Esophagus (tissue), 2 donors: ENCODE measurements at regions not wholly inside any gene's neighbourhood (a gene's known extent, or its start where the extent isn't known, plus 50 kb on each side); places are given as distances from the start of the nearest gene placed in this dataset.

ENCODE experiments used
- H3K27ac ChIP-seq, 2 donors: one replicate each; pipeline ENCODE4 v1.5.1; 2013; ENCODE audit warnings: low read depth in 2 of 2, mild to moderate bottlenecking in 2 of 2, inconsistent platforms in 1 of 2, low read length in 1 of 2, moderate library complexity in 1 of 2
- H3K27me3 ChIP-seq, 2 donors: one replicate each; pipeline ENCODE4 v1.6.1; 2013; ENCODE audit warnings: low read length in 2 of 2, control low read depth in 1 of 2, mild to moderate bottlenecking in 1 of 2; ENCODE audit not compliant: insufficient read depth in 2 of 2, control insufficient read depth in 1 of 2
- H3K36me3 ChIP-seq, 2 donors: one replicate each; pipeline ENCODE4 v1.6.1; 2013; ENCODE audit warnings: low read length in 1 of 2; ENCODE audit not compliant: control insufficient read depth in 2 of 2, insufficient read depth in 2 of 2
- H3K4me1 ChIP-seq, 2 donors: one replicate each; pipeline ENCODE4 v1.6.1; 2013; ENCODE audit warnings: low read length in 1 of 2; ENCODE audit not compliant: control insufficient read depth in 2 of 2, insufficient read depth in 2 of 2
- H3K4me3 ChIP-seq, 2 donors: one replicate each; pipeline ENCODE4 v1.5.1; 2013; ENCODE audit warnings: low read length in 2 of 2, mild to moderate bottlenecking in 2 of 2, low read depth in 1 of 2, moderate library complexity in 1 of 2
- H3K9me3 ChIP-seq, 2 donors: one replicate each; pipeline ENCODE4 v1.6.1; 2013; ENCODE audit warnings: mild to moderate bottlenecking in 2 of 2, low read depth in 1 of 2, low read length in 1 of 2, moderate library complexity in 1 of 2; ENCODE audit not compliant: control insufficient read depth in 2 of 2, insufficient read depth in 1 of 2
- WGBS, 2 donors: extraction: QIAGEN DNeasy Blood & Tissue Kit; methylation state at CpG; one replicate each; pipeline ENCODE4 v1.1.7; 2013; 5-methylcytosine and 5-hydroxymethylcytosine counted together
- donor health status: healthy with polysubstance abuse.
- donor health status: Bipolar disorder and iron deficiency.

GRCh38 chr10:33952692-33953360, 618.4 kb upstream of the NRP1 start:
- Histone ChIP-seq H3K27ac (no peak overlapping the region), H3K9me3 (no peaks in the 10 kb centered on the region), H3K4me1 (no peaks in the 10 kb centered on the region), H3K4me3 (no peak overlapping the region), H3K27me3 (no peaks in the 10 kb centered on the region), H3K36me3 (no peaks in the 10 kb centered on the region)
- 91 to 92% methylated on average over 8 of the region's 8 CpGs for WGBS, 2 donors

GRCh38 chr10:33950206-33950605, 615.7 kb upstream of the NRP1 start:
- H3K4me3 ChIP-seq: no peak overlapping the region
- no peaks in the 10 kb centered on the region for H3K27me3 ChIP-seq
- 91% methylated on average over 1 of the region's 1 CpG for WGBS, 2 donors
- H3K36me3 ChIP-seq: no peaks in the 10 kb centered on the region
- no peaks in the 10 kb centered on the region for H3K9me3 ChIP-seq
- no peak overlapping the region for H3K27ac ChIP-seq
- no peaks in the 10 kb centered on the region for H3K4me1 ChIP-seq

- H3K27me3 ChIP-seq: no peaks in the 10 kb centered on the region
- no peaks in the 10 kb centered on the region for H3K4me1 ChIP-seq
- no peak overlapping the region for H3K27ac ChIP-seq
- no peaks in the 10 kb centered on the region for H3K9me3 ChIP-seq
- H3K36me3 ChIP-seq: no peaks in the 10 kb centered on the region
- WGBS, 2 donors: 84 to 86% methylated on average over 5 of the region's 5 CpGs
- H3K4me3 ChIP-seq: no peak overlapping the region
Measured at GRCh38 chr10:33947544-33947943, 613.1 kb upstream of the NRP1 start.

GRCh38 chr10:33945051-33945450, 610.6 kb upstream of the NRP1 start:
- Histone ChIP-seq H3K4me1 (no peaks in the 10 kb centered on the region), H3K4me3 (no peak overlapping the region), H3K27ac (no peak overlapping the region), H3K9me3 (no peaks in the 10 kb centered on the region), H3K27me3 (no peaks in the 10 kb centered on the region), H3K36me3 (no peaks in the 10 kb centered on the region)
- 57 to 85% methylated on average over 1 of the region's 1 CpG for WGBS, 2 donors

- no peaks in the 10 kb centered on the region for H3K36me3 ChIP-seq
- H3K9me3 ChIP-seq: no peaks in the 10 kb centered on the region
- H3K27ac ChIP-seq: no peak overlapping the region
- H3K4me1 ChIP-seq: no peaks in the 10 kb centered on the region
- H3K4me3 ChIP-seq: no peak overlapping the region
- no peaks in the 10 kb centered on the region for H3K27me3 ChIP-seq
- WGBS, 2 donors: 76 to 82% methylated on average over 6 of the region's 6 CpGs
Measured at GRCh38 chr10:33942508-33942907, 608.0 kb upstream of the NRP1 start.

DNA sequence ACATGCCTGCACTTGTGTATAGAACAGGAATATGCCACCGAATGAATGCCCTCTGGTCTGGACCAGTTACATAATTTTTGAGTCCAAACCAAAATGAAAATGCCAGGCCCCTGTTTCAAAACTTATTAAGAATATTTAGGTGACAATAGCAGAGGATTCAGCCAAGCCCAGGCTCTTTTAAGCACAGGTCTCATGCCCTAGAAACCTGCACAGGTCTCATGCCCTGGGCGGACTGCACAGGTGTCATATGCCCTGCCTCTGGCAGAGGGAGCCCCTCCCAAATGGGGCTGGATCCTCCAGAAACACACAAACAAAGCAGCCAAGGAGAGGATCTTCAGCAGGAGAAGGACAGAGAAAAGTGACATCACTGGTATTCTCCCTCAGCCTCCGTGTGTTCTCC, 605.4 kb upstream of the NRP1 start:
- Histone ChIP-seq H3K9me3 (no peaks in the 10 kb centered on the region), H3K36me3 (no peaks in the 10 kb centered on the region), H3K27ac (no peak overlapping the region), H3K27me3 (no peaks in the 10 kb centered on the region), H3K4me1 (no peaks in the 10 kb centered on the region), H3K4me3 (no peak overlapping the region)
- WGBS, 2 donors: 52 to 71% methylated on average over 3 of the region's 3 CpGs

DNA sequence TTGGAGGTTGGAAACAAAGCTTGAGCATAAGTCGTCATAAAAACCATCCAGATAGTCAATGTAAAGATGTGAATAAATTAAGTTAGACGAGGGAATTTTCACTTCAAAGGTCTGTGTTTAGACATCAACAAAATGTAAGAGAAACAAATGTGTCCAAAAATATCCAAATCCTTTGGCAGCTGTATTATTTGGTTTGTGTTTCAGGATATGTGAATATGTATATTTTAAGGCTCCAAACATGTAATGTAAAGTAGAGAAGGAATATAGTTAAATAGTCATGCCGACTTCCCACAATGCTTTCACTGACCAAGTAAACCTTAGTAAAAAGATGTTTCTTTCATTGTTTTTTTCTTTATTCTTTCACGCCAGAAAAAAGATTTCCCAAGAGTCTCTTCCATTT, 604.9 kb upstream of the NRP1 start:
- WGBS, 2 donors: 64 to 77% methylated on average over 4 of the region's 4 CpGs
- Histone ChIP-seq H3K4me1 (no peaks in the 10 kb centered on the region), H3K9me3 (no peaks in the 10 kb centered on the region), H3K4me3 (no peak overlapping the region), H3K36me3 (no peaks in the 10 kb centered on the region), H3K27ac (no peak overlapping the region), H3K27me3 (no peaks in the 10 kb centered on the region)

DNA sequence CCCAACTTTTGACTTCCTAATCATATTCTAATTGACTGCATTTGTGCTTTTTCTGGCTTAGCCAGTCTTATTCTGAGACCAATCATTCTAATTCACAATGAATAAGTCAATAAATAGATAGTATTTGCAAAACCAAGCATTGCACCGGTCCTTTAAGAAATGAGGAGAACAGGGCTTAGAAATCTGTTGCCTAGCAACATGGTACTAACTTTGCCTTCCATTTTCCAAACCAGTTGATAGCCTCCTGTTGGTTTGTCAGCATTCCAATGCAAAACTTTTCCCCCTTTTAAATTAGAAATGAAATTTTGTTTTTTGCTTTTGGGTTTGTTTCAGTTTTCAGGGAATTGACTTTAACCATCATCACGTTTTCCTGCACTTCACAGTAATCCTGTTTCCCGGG, 603.5 kb upstream of the NRP1 start:
- Histone ChIP-seq H3K36me3 (no peaks in the 10 kb centered on the region), H3K27ac (no peak overlapping the region), H3K9me3 (no peaks in the 10 kb centered on the region), H3K4me1 (no peaks in the 10 kb centered on the region), H3K27me3 (no peaks in the 10 kb centered on the region), H3K4me3 (no peak overlapping the region)
- 64 to 87% methylated on average over 3 of the region's 3 CpGs for WGBS, 2 donors

DNA sequence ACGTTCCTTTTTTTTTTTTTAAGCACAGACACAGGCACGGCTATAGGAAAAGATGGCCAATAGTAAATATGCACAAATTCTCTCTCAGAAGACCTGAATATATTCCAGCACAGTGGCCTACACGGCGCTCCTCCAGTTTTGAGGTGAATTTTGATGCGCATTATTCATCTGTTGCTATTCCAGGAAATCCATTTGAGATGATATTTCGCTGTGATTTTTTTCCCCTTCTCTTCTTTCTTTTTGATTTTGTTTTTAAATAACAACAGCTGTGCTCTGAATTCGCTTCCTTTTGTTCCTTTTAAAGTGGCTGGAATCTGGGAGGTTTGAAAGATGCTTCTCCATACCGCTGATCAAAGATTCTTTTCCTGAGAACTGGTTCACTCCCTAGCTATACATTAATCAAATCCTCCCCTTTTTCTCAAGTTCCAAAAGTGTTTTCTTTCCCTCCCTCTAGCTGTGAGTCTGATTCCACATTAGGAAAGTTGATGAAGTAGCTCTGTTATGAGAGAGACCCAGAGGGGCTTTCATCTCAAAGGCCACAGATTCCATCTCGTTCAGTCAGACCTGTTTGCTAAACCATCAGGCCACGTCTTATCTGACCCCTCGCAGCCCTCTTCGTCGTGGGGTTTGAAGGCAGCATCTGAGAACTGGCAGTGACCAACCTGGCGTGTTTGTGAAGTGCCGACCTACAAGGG, 602.7 kb upstream of the NRP1 start:
- no peaks in the 10 kb centered on the region for H3K9me3 ChIP-seq
- H3K27me3 ChIP-seq: no peaks in the 10 kb centered on the region
- H3K4me3 ChIP-seq: no peak overlapping the region
- no peaks in the 10 kb centered on the region for H3K4me1 ChIP-seq
- H3K36me3 ChIP-seq: no peaks in the 10 kb centered on the region
- WGBS, 2 donors: 69 to 83% methylated on average over 15 of the region's 15 CpGs
- no peak overlapping the region for H3K27ac ChIP-seq

DNA sequence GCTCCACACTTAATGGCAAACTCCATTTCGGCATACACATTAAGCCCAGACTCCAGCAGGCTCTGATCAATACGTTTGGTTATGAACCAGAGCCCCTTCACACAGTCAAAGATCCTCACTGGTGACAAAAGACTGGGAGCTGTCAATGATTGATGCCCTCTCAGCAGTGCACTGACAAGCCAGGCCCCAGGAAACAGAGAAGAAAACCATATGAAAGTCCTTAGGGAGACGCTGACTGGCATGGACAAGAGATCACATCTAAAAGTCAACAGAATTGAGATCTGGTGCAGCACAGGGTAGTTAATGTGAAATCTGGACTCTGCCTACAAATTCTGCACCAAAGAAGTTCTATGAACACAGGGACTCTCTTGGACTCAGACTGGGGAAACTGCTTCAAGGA, 600.9 kb upstream of the NRP1 start:
- H3K9me3 ChIP-seq: no peaks in the 10 kb centered on the region
- H3K27ac ChIP-seq: no peak overlapping the region
- no peak overlapping the region for H3K4me3 ChIP-seq
- H3K36me3 ChIP-seq: no peaks in the 10 kb centered on the region
- 79 to 85% methylated on average over 3 of the region's 3 CpGs for WGBS, 2 donors
- H3K4me1 ChIP-seq: no peaks in the 10 kb centered on the region
- H3K27me3 ChIP-seq: no peaks in the 10 kb centered on the region
